Suprapubic skin (tissue), 4 donors: ENCODE measurements at regions not wholly inside any gene's neighbourhood (a gene's known extent, or its start where the extent isn't known, plus 50 kb on each side); places are given as distances from the start of the nearest gene placed in this dataset.

Experiments used
- DNase-seq, 2 donors: peaks; one replicate each; pipeline ENCODE4 v3.0.0-alpha.2; 2019; ENCODE audit warnings: low spot score in 2 of 2
- H3K27ac ChIP-seq: fragments of 200-600 bp; sonication (generic); one replicate; pipeline ENCODE4 v1.5.1; 2019
- H3K27me3 ChIP-seq: fragments of 200-600 bp; sonication (generic); one replicate; pipeline ENCODE4 v1.5.1; 2019
- H3K36me3 ChIP-seq: fragments of 200-600 bp; sonication (generic); one replicate; pipeline ENCODE4 v1.5.1; 2019
- H3K4me1 ChIP-seq: fragments of 200-600 bp; sonication (generic); one replicate; pipeline ENCODE4 v1.5.1; 2019
- H3K4me3 ChIP-seq: fragments of 200-600 bp; sonication (generic); one replicate; pipeline ENCODE4 v1.5.1; 2019; ENCODE audit warnings: mild to moderate bottlenecking
- H3K9me3 ChIP-seq: fragments of 200-600 bp; sonication (generic); one replicate; pipeline ENCODE4 v1.5.1; 2019
- CTCF ChIP-seq, 2 donors: fragments of 200-600 bp in 1 of 2; fragments of 450-650 bp in 1 of 2; sonication (generic) in 1 of 2; IDR thresholded peaks; one replicate each; pipeline ENCODE4 v1.5.1; 2016 to 2019; ENCODE audit warnings: antibody characterized with exemption in 2 of 2, mild to moderate bottlenecking in 1 of 2, moderate library complexity in 1 of 2
- EP300 ChIP-seq: sonication (generic); formaldehyde crosslinking; IDR thresholded peaks from one replicate; pipeline ENCODE4 v1.6.1; 2017; ENCODE audit warnings: antibody characterized with exemption
- POLR2A ChIP-seq, 2 donors: fragments of 450-650 bp; IDR thresholded peaks; one replicate each; pipeline ENCODE4 v1.6.1; 2017; ENCODE audit warnings: antibody characterized with exemption in 2 of 2, mild to moderate bottlenecking in 2 of 2, moderate library complexity in 2 of 2
- POLR2AphosphoS5 ChIP-seq, 3 donors: sonication (generic); formaldehyde crosslinking; IDR thresholded peaks; one replicate each; pipeline ENCODE4 v1.6.1; 2017; ENCODE audit warnings: antibody characterized with exemption in 3 of 3
- WGBS: methylation state at CpG from one replicate; pipeline ENCODE4 v1.1.5; 2018; 5-methylcytosine and 5-hydroxymethylcytosine counted together

GRCh38 chr15:39447346-39447745 lies 133.5 kb upstream of the THBS1 start:
- Histone ChIP-seq H3K27ac (no peak overlapping the region), H3K4me1 (peaks cover 11% of the 10 kb centered on the region), H3K36me3 (no peaks in the 10 kb centered on the region), H3K27me3 (no peaks in the 10 kb centered on the region), H3K9me3 (no peaks in the 10 kb centered on the region), H3K4me3 (no peak overlapping the region)
- 87% methylated on average over 2 of the region's 2 CpGs for WGBS
- no peak for TF ChIP-seq POLR2AphosphoS5 (IDR thresholded peaks at IDR 0.05)
- no peak for TF ChIP-seq EP300
- no peak for DNase-seq

GRCh38 chr15:39447881-39448280 lies 133.0 kb upstream of the THBS1 start:
- H3K9me3 ChIP-seq = no peaks in the 10 kb centered on the region
- DNase-seq = no peak
- H3K27ac ChIP-seq = no peak overlapping the region
- TF ChIP-seq CTCF (IDR thresholded peaks at IDR 0.05) = no peak
- H3K4me1 ChIP-seq = peaks cover 15% of the 10 kb centered on the region
- no peak overlapping the region for H3K4me3 ChIP-seq
- H3K36me3 ChIP-seq = no peaks in the 10 kb centered on the region
- WGBS = 83% methylated on average over 4 of the region's 4 CpGs
- H3K27me3 ChIP-seq = no peaks in the 10 kb centered on the region

- Histone ChIP-seq H3K4me1 (peaks cover 15% of the 10 kb centered on the region), H3K27me3 (no peaks in the 10 kb centered on the region), H3K36me3 (no peaks in the 10 kb centered on the region), H3K27ac (no peak overlapping the region), H3K4me3 (no peak overlapping the region), H3K9me3 (no peaks in the 10 kb centered on the region)
- TF ChIP-seq POLR2A (IDR thresholded peaks at IDR 0.05) = no peak
- WGBS = 87% methylated on average over 4 of the region's 4 CpGs
- no peak for DNase-seq
These were observed 132.5 kb upstream of the THBS1 start for GRCh38 chr15:39448409-39448808.

GRCh38 chr15:39451121-39451688 lies 129.7 kb upstream of the THBS1 start:
- no peak overlapping the region for H3K27ac ChIP-seq
- H3K4me1 ChIP-seq = peaks cover 23% of the 10 kb centered on the region
- no peak overlapping the region for H3K4me3 ChIP-seq
- WGBS = 55% methylated on average over 1 of the region's 1 CpG
- TF ChIP-seq EP300 = no peak
- no peak for TF ChIP-seq CTCF (IDR thresholded peaks at IDR 0.05)
- TF ChIP-seq POLR2AphosphoS5 (IDR thresholded peaks at IDR 0.05) = no peak
- TF ChIP-seq POLR2A (IDR thresholded peaks at IDR 0.05) = no peak
- DNase-seq = no peak
- no peaks in the 10 kb centered on the region for H3K36me3 ChIP-seq
- no peaks in the 10 kb centered on the region for H3K27me3 ChIP-seq
- no peaks in the 10 kb centered on the region for H3K9me3 ChIP-seq

GRCh38 chr15:39451871-39452270 lies 129.0 kb upstream of the THBS1 start:
- Histone ChIP-seq H3K36me3 (no peaks in the 10 kb centered on the region), H3K9me3 (no peaks in the 10 kb centered on the region), H3K4me1 (peaks cover 26% of the 10 kb centered on the region), H3K27ac (no peak overlapping the region), H3K4me3 (no peak overlapping the region), H3K27me3 (no peaks in the 10 kb centered on the region)
- TF ChIP-seq POLR2A (IDR thresholded peaks at IDR 0.05) (no peak), EP300 (no peak), POLR2AphosphoS5 (IDR thresholded peaks at IDR 0.05) (no peak), CTCF (IDR thresholded peaks at IDR 0.05) (no peak)
- DNase-seq = no peak
- 30% methylated on average over 7 of the region's 7 CpGs for WGBS

GRCh38 chr15:39453620-39454019 lies 127.3 kb upstream of the THBS1 start:
- peaks cover 28% of the 10 kb centered on the region for H3K4me1 ChIP-seq
- H3K27me3 ChIP-seq = no peaks in the 10 kb centered on the region
- no peak for DNase-seq
- H3K36me3 ChIP-seq = no peaks in the 10 kb centered on the region
- WGBS = 62% methylated on average over 4 of the region's 4 CpGs
- no peak overlapping the region for H3K27ac ChIP-seq
- TF ChIP-seq POLR2AphosphoS5 (IDR thresholded peaks at IDR 0.05) (no peak), CTCF (IDR thresholded peaks at IDR 0.05) (no peak), POLR2A (IDR thresholded peaks at IDR 0.05) (no peak), EP300 (no peak)
- H3K9me3 ChIP-seq = no peaks in the 10 kb centered on the region
- H3K4me3 ChIP-seq = no peak overlapping the region
